IMR-90 (cell line): ENCODE measurements at regions not wholly inside any gene's neighbourhood (a gene's known extent, or its start where the extent isn't known, plus 50 kb on each side); places are given as distances from the start of the nearest gene placed in this dataset.

Experiments
- ATAC-seq: fragments of 200-7000 bp; cut with Tn5 transposase; 2 replicates; pipeline ENCODE4 v1.9.1; 2020; ENCODE audit warnings: low read depth, mild to moderate bottlenecking, moderate library complexity
- BruUV-seq: library from RNA; stranded (reverse); fragments of 400-500 nt; replicated peaks from 2 replicates; lab custom pipeline; 2021; lab: Mats Ljungman, UMichigan
- CTCF ChIA-PET: fragments of 300-600 bp; formaldehyde crosslinking; extraction: SDS; loops from one replicate; lab custom pipeline; 2021; ENCODE audit warnings: antibody characterized with exemption; lab: Yijun Ruan, JAX
- POLR2A ChIA-PET: fragments of 300-600 bp; sonication (Branson Sonifier 250); formaldehyde crosslinking; loops from one replicate; lab custom pipeline; 2022; ENCODE audit warnings: antibody characterized with exemption; ENCODE audit not compliant: unreplicated experiment; lab: Charles Lee
- DNase-seq: peaks from one replicate; pipeline ENCODE4 v3.0.0; 2013
- H2AFZ ChIP-seq: replicated peaks from 2 replicates; pipeline ENCODE3; 2013; ENCODE audit warnings: low read length, mild to moderate bottlenecking; ENCODE audit not compliant: poor library complexity
- H2AK5ac ChIP-seq: 2 replicates; pipeline ENCODE4 v1.6.1; 2013; ENCODE audit warnings: low read depth, low read length, inconsistent platforms
- H2AK9ac ChIP-seq: replicated peaks from 2 replicates; pipeline ENCODE3; 2013; ENCODE audit warnings: mild to moderate bottlenecking, low read depth, low read length, moderate library complexity; ENCODE audit not compliant: poor library complexity
- H2BK120ac ChIP-seq: 2 replicates; pipeline ENCODE4 v1.6.1; 2013; ENCODE audit warnings: low read depth, low read length, inconsistent platforms
- H2BK15ac ChIP-seq: 3 replicates; pipeline ENCODE4 v1.6.1; 2013; ENCODE audit warnings: low read depth, low read length, inconsistent platforms
- H2BK20ac ChIP-seq: 2 replicates; pipeline ENCODE4 v1.6.1; 2013; ENCODE audit warnings: low read depth, mild to moderate bottlenecking, inconsistent platforms, low read length, moderate library complexity
- H2BK5ac ChIP-seq: 2 replicates; pipeline ENCODE4 v1.6.1; 2013; ENCODE audit warnings: mild to moderate bottlenecking, low read depth, low read length, inconsistent platforms; ENCODE audit not compliant: poor library complexity, severe bottlenecking
- H3K14ac ChIP-seq: replicated peaks from 2 replicates; pipeline ENCODE4 v1.6.1; 2013; ENCODE audit warnings: low read depth, low read length, inconsistent platforms
- H3K18ac ChIP-seq: 2 replicates; pipeline ENCODE4 v1.6.1; 2013; ENCODE audit warnings: low read depth, low read length, control low read depth
- H3K23ac ChIP-seq: 2 replicates; pipeline ENCODE4 v1.6.1; 2013; ENCODE audit warnings: low read depth, low read length, inconsistent platforms
- H3K27ac ChIP-seq: 2 replicates; pipeline ENCODE4 v1.5.1; 2013; ENCODE audit warnings: mild to moderate bottlenecking, control low read depth, low read length; ENCODE audit not compliant: insufficient read depth
- H3K27me3 ChIP-seq: 2 replicates; pipeline ENCODE4 v1.6.1; 2013; ENCODE audit warnings: low read length; ENCODE audit not compliant: control insufficient read depth, insufficient read depth
- H3K36me3 ChIP-seq: 2 replicates; pipeline ENCODE4 v1.6.1; 2013; ENCODE audit warnings: low read length, mixed read lengths; ENCODE audit not compliant: control insufficient read depth, insufficient read depth
- H3K4ac ChIP-seq: 2 replicates; pipeline ENCODE4 v1.6.1; 2013; ENCODE audit warnings: low read depth, low read length, inconsistent platforms
- H3K4me1 ChIP-seq: 2 replicates; pipeline ENCODE4 v1.6.1; 2013; ENCODE audit warnings: low read length, mixed read lengths; ENCODE audit not compliant: control insufficient read depth, insufficient read depth
- H3K4me2 ChIP-seq: 2 replicates; pipeline ENCODE4 v1.6.1; 2013; ENCODE audit warnings: low read depth, mild to moderate bottlenecking, control low read depth, low read length, moderate library complexity
- H3K4me3 ChIP-seq: 2 replicates; pipeline ENCODE4 v1.5.1; 2013; ENCODE audit warnings: low read depth, mild to moderate bottlenecking, control low read depth, low read length, moderate library complexity; ENCODE audit not compliant: insufficient read depth
- H3K56ac ChIP-seq: 2 replicates; pipeline ENCODE4 v1.6.1; 2013; ENCODE audit warnings: low read length, inconsistent platforms; ENCODE audit not compliant: insufficient read depth; ENCODE audit errors: extremely low read depth
- H3K79me1 ChIP-seq, 2 experiments: 2 replicates each; pipeline ENCODE4 v1.6.1; 2013; ENCODE audit warnings: low read length in 2 of 2, inconsistent platforms in 1 of 2, low read depth in 1 of 2
- H3K9ac ChIP-seq: 2 replicates; pipeline ENCODE4 v1.6.1; 2013; ENCODE audit warnings: low read depth, low read length, control low read depth
- H3K9me1 ChIP-seq: 2 replicates; pipeline ENCODE4 v1.6.1; 2013; ENCODE audit warnings: low read length, inconsistent platforms; ENCODE audit not compliant: insufficient read depth
- H3K9me3 ChIP-seq: 2 replicates; pipeline ENCODE4 v1.6.1; 2013; ENCODE audit warnings: low read length; ENCODE audit not compliant: control insufficient read depth, insufficient read depth
- H4K20me1 ChIP-seq: 2 replicates; pipeline ENCODE4 v1.6.1; 2013; ENCODE audit warnings: low read length, inconsistent platforms; ENCODE audit not compliant: insufficient read depth
- H4K5ac ChIP-seq: 2 replicates; pipeline ENCODE4 v1.6.1; 2013; ENCODE audit warnings: mild to moderate bottlenecking, low read depth, low read length, control low read depth
- H4K8ac ChIP-seq, 2 experiments: 2 replicates each; pipeline ENCODE4 v1.6.1; 2013; ENCODE audit warnings: low read depth in 2 of 2, low read length in 2 of 2, control low read depth in 1 of 2, inconsistent platforms in 1 of 2
- H4K91ac ChIP-seq: 2 replicates; pipeline ENCODE4 v1.6.1; 2013; ENCODE audit warnings: low read depth, low read length, inconsistent platforms; ENCODE audit not compliant: insufficient read depth
- CEBPB ChIP-seq: IDR thresholded peaks from 2 replicates; pipeline ENCODE4 v1.6.1; 2012; ENCODE audit warnings: low read depth, low read length, improper control_type of control experiment
- CHD1 ChIP-seq: IDR thresholded peaks from 2 replicates; pipeline ENCODE4 v1.6.1; 2012; ENCODE audit warnings: low read depth, low read length, improper control_type of control experiment
- FOS ChIP-seq: fragments of 150-350 bp; IDR thresholded peaks from 2 replicates; pipeline ENCODE4 v1.6.1; 2016; ENCODE audit warnings: low read depth, low read length
- MAZ ChIP-seq: IDR thresholded peaks from 2 replicates; pipeline ENCODE4 v1.6.1; 2012; ENCODE audit warnings: low read depth, mild to moderate bottlenecking, low read length, improper control_type of control experiment, moderate library complexity, borderline replicate concordance
- NFE2L2 ChIP-seq: fragments of 150-350 bp; IDR thresholded peaks from 2 replicates; pipeline ENCODE4 v1.6.1; 2016; ENCODE audit warnings: low read depth, mild to moderate bottlenecking, low read length
- POLR2A ChIP-seq: IDR thresholded peaks from 2 replicates; pipeline ENCODE4 v1.6.1; 2012; ENCODE audit warnings: mild to moderate bottlenecking, low read depth, low read length
- RAD21 ChIP-seq: IDR thresholded peaks from 2 replicates; pipeline ENCODE4 v1.6.1; 2012; ENCODE audit warnings: low read length, improper control_type of control experiment
- WGBS, 2 experiments: methylation state at CpG; one replicate each; pipeline versions ENCODE4 v1.1.5 to v1.1.7; 2013; ENCODE audit warnings: missing lambda C conversion rate in 2 of 2; ENCODE audit not compliant: insufficient read length in 1 of 2; ENCODE audit errors: extremely low coverage in 2 of 2; 5-methylcytosine and 5-hydroxymethylcytosine counted together
- dilution Hi-C: fragments of 300-500 bp; cut with HindIII; formaldehyde crosslinking; loops from one replicate; pipeline ENCODE4 v1.14.3; 2018; ENCODE audit warnings: low sequenced_read_pairs; ENCODE audit not compliant: unreplicated experiment
- in situ Hi-C: fragments of 300-500 bp; cut with MboI; formaldehyde crosslinking; loops from 3 replicates; pipeline ENCODE4 v1.14.3; 2019; ENCODE audit warnings: low sequenced_read_pairs, inconsistent platforms, mixed read lengths
- intact Hi-C: fragments of 100-400 bp; cut with micrococcal nuclease; formaldehyde crosslinking; loops from 2 replicates; pipeline ENCODE4 v1.10.0; 2022
- TF ChIP-seq, protein P1 (sequence below): fragments of 150-350 bp; IDR thresholded peaks from 2 replicates; pipeline ENCODE4 v1.6.1; 2016; ENCODE audit warnings: low read depth, mild to moderate bottlenecking, low read length, moderate library complexity, borderline replicate concordance
- TF ChIP-seq, protein P2 (sequence below): conservative IDR thresholded peaks from 2 replicates; pipeline ENCODE4 v1.5.1; 2012; ENCODE audit warnings: mild to moderate bottlenecking, low read depth, low read length, improper control_type of control experiment

DNA sequence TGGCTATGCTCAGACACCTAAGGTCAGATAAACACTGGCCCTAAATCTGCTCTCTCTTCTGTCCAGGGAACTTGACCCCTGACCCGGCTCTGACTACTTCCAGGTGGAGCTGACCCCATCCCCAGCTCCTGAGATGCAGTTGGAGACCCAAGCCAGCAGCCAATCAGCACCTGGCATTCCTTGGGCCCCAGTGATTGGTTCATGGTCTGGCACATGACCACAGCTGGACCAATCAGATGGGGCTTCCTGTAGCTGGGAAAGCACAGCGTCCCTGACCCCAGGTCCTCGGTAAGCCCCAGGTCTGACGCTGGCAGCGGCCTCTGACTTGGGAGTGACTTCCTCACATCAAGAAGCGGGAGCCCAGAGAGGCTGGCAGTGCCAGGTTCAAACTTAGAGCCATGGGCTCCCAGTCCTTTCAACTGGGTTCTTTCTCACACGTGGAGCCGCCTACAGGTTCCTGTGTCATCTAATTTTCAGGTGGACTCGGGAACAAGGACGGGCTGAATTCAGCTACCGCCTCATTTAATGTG lies 915.4 kb upstream of the TMEM132C start:
- H3K4ac ChIP-seq = no peak overlapping the region
- intact Hi-C loops = no loop called here
- dilution Hi-C loops = no loop called here

More for the DNA sequence above, 915.4 kb upstream of the TMEM132C start:
- Histone ChIP-seq H3K23ac (no peak overlapping the region), H2AK5ac (no peak overlapping the region), H3K4me2 (no peak overlapping the region), H2BK15ac (no peak overlapping the region), H3K27ac (no peak overlapping the region), H3K27me3 (no peaks in the 10 kb centered on the region), H3K18ac (no peak overlapping the region), H3K4me3 (no peak overlapping the region), H2BK20ac (no peak overlapping the region), H2AFZ (no peak overlapping the region), H3K4me1 (no peaks in the 10 kb centered on the region), H3K56ac (no peak overlapping the region), H4K91ac (no peak overlapping the region), H4K8ac (no peak overlapping the region), H2AK9ac (no peak overlapping the region), H2BK5ac (no peak overlapping the region), H3K79me1 (no peaks in the 10 kb centered on the region), H3K14ac (no peak overlapping the region), H3K9me3 (peaks cover 6% of the 10 kb centered on the region; the same call in 1 of the 2 replicates), H3K36me3 (no peaks in the 10 kb centered on the region), H2BK120ac (no peak overlapping the region), H3K9ac (no peak overlapping the region), H4K20me1 (no peaks in the 10 kb centered on the region), H3K9me1 (no peaks in the 10 kb centered on the region), H4K5ac (no peak overlapping the region)
- ATAC-seq (no peak), DNase-seq (no peak)
- 65% methylated on average over 7 of the region's 11 CpGs; no CpG with 5 or more reads in 1 of the 2 experiments for WGBS, 2 experiments
- TF ChIP-seq NFE2L2 (no peak), FOS (no peak), CHD1 (no peak), RAD21 (no peak), CEBPB (no peak), POLR2A (no peak), MAZ (no peak)
- TF ChIP-seq, protein P1, sequence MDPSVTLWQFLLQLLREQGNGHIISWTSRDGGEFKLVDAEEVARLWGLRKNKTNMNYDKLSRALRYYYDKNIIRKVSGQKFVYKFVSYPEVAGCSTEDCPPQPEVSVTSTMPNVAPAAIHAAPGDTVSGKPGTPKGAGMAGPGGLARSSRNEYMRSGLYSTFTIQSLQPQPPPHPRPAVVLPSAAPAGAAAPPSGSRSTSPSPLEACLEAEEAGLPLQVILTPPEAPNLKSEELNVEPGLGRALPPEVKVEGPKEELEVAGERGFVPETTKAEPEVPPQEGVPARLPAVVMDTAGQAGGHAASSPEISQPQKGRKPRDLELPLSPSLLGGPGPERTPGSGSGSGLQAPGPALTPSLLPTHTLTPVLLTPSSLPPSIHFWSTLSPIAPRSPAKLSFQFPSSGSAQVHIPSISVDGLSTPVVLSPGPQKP = no peak
- TF ChIP-seq, protein P2, sequence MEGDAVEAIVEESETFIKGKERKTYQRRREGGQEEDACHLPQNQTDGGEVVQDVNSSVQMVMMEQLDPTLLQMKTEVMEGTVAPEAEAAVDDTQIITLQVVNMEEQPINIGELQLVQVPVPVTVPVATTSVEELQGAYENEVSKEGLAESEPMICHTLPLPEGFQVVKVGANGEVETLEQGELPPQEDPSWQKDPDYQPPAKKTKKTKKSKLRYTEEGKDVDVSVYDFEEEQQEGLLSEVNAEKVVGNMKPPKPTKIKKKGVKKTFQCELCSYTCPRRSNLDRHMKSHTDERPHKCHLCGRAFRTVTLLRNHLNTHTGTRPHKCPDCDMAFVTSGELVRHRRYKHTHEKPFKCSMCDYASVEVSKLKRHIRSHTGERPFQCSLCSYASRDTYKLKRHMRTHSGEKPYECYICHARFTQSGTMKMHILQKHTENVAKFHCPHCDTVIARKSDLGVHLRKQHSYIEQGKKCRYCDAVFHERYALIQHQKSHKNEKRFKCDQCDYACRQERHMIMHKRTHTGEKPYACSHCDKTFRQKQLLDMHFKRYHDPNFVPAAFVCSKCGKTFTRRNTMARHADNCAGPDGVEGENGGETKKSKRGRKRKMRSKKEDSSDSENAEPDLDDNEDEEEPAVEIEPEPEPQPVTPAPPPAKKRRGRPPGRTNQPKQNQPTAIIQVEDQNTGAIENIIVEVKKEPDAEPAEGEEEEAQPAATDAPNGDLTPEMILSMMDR = no peak
- ChIA-PET CTCF (no interaction called here), POLR2A (no interaction called here)
- BruUV-seq = no TSS peak
- in situ Hi-C loops = no loop called here
